Lung (tissue), 11 donors: ENCODE measurements at regions not wholly inside any gene's neighbourhood (a gene's known extent, or its start where the extent isn't known, plus 50 kb on each side); places are given as distances from the start of the nearest gene placed in this dataset.

Source experiments
- ATAC-seq: fragments of 200-7000 bp; cut with Tn5 transposase; one replicate; pipeline ENCODE4 v1.9.1; 2020; ENCODE audit warnings: moderate number of reproducible peaks; ENCODE audit not compliant: insufficient read depth, low FRiP score
- DNase-seq, 3 donors: peaks; one replicate each; pipeline ENCODE4 v3.0.0-alpha.2; 2013 to 2017
- H3K27ac ChIP-seq, 2 donors: one replicate each; pipeline ENCODE4 v1.5.1; 2013; ENCODE audit warnings: mild to moderate bottlenecking in 2 of 2, moderate library complexity in 2 of 2, control low read depth in 1 of 2, inconsistent platforms in 1 of 2, low read depth in 1 of 2, low read length in 1 of 2
- H3K27me3 ChIP-seq, 3 donors: one replicate each; pipeline ENCODE4 v1.5.1; 2013; ENCODE audit warnings: low read length in 2 of 3; ENCODE audit not compliant: control insufficient read depth in 3 of 3, insufficient read depth in 3 of 3
- H3K36me3 ChIP-seq, 4 donors: one replicate each; pipeline ENCODE4 v1.5.1; 2013; ENCODE audit warnings: low read length in 4 of 4, mild to moderate bottlenecking in 1 of 4, moderate library complexity in 1 of 4; ENCODE audit not compliant: control insufficient read depth in 4 of 4, insufficient read depth in 4 of 4
- H3K4me1 ChIP-seq, 5 donors: one replicate each; pipeline ENCODE4 v1.5.1; 2013; ENCODE audit warnings: low read length in 5 of 5, mild to moderate bottlenecking in 2 of 5, moderate library complexity in 1 of 5; ENCODE audit not compliant: control insufficient read depth in 5 of 5, insufficient read depth in 5 of 5
- H3K4me3 ChIP-seq: one replicate; pipeline ENCODE4 v1.5.1; 2013; ENCODE audit warnings: mild to moderate bottlenecking, control low read depth, moderate library complexity
- H3K9ac ChIP-seq, 2 donors: one replicate each; pipeline ENCODE4 v1.5.1; 2013; ENCODE audit warnings: low read length in 2 of 2, control low read depth in 1 of 2; ENCODE audit not compliant: insufficient read depth in 1 of 2
- H3K9me3 ChIP-seq, 4 donors: one replicate each; pipeline ENCODE4 v1.5.1; 2013; ENCODE audit warnings: low read length in 3 of 4, mild to moderate bottlenecking in 1 of 4, moderate library complexity in 1 of 4; ENCODE audit not compliant: control insufficient read depth in 4 of 4, insufficient read depth in 3 of 4
- whole genome bisulfite sequencing, 2 donors: extraction: QIAGEN DNeasy Blood & Tissue Kit; methylation state at CpG; one replicate each; pipeline ENCODE4 v1.1.7; 2013; 5-methylcytosine and 5-hydroxymethylcytosine counted together
- TF ChIP-seq, protein P1 (sequence below): IDR thresholded peaks from 2 replicates; pipeline ENCODE4 v1.5.1; 2012; ENCODE audit warnings: mild to moderate bottlenecking; ENCODE audit errors: control extremely low read depth, extremely low read depth
- donor health status: control.
- donor health status: control.
- donor health status: Bipolar disorder and iron deficiency.
- donor health status: healthy.
- donor health status: DM: yes; HTN: yes; CAD: no.

DNA sequence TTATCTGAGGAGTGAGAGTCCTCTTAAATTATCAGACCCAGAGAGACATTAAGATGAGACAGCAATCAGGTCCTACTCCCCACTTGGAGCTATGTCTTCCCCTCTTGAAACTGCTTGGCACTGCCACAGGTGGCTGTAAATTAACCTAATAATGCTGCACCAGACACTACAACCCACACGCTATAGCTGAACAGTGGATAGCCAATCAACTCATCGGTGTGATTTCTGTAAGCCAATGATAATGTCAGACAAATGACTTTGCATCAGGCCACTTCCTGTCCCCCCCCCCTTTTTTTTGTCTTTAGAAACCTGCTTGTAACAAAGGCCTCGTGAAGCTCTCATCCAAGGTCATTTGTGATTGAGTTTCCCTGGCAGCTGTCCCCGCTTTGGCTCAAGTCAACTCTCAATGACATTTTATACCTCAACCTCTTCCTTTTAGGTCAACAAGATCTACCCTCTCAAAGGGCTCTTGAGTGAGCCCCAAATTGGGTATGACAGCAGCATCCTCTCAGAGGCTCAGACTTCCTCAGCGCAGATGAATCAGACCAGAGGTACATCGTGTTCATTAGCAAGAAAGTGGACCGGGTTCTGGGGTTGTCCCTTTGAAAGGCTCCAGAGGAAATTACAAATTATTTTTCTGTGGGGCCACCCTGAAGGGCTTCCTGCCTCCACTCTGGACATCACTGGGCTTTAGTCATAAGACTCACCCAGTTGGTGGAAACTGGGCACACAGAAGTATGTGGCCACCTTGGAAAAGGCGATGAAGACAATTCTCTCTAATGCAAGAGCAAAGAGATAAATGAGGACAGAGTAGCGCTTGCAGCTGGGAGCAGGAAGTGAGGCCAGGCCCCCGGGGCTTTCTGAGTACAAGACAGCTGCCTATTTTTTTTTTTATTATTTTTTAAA lies 73.6 kb downstream of the COPS8 start:
- peaks cover 0 to 44% (median 8%) of the 10 kb centered on the region in 5 donors for H3K4me1 ChIP-seq
- no peak overlapping the region for H3K27ac ChIP-seq
- WGBS, 2 donors: 71 to 81% methylated on average over 10 of the region's 10 CpGs

DNA sequence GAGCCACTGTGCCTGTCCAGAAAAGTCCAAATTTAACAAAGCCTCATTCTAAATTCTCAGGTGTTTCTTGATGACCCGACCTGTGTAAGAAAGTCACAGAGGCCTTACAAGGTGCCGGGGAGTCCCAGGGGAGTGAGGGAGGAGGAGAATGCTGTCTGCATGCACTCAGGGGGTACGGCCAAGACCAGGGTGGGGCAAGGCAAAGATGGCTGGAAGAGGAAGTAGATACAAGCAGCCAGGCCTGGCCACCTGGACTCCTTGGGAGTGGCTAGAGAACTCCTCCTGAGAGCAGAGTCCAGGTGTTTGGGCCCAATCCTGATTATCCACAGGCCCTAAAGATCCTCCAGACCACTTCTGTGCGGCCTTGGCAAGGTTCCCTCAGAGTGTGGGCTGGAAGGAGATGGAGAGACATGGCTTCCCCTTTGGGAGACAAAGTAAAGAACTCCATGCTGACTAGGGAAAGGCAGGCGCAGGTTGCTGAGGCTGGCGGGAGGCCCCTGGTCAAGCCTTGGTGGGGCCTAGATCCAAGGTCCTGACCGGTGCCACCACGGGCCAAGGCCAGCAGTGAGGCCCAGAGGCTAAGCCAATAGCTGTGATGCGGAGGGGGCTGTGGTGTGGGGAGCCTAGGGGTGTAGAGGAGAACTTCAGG lies 74.7 kb downstream of the COPS8 start:
- H3K27ac ChIP-seq: peak overlapping the region in 1 of 2 donors; percentile 47
- H3K4me1 ChIP-seq: peaks cover 0 to 38% (median 7%) of the 10 kb centered on the region in 5 donors
- H3K9me3 ChIP-seq: no peaks in the 10 kb centered on the region
- TF ChIP-seq, protein P1, sequence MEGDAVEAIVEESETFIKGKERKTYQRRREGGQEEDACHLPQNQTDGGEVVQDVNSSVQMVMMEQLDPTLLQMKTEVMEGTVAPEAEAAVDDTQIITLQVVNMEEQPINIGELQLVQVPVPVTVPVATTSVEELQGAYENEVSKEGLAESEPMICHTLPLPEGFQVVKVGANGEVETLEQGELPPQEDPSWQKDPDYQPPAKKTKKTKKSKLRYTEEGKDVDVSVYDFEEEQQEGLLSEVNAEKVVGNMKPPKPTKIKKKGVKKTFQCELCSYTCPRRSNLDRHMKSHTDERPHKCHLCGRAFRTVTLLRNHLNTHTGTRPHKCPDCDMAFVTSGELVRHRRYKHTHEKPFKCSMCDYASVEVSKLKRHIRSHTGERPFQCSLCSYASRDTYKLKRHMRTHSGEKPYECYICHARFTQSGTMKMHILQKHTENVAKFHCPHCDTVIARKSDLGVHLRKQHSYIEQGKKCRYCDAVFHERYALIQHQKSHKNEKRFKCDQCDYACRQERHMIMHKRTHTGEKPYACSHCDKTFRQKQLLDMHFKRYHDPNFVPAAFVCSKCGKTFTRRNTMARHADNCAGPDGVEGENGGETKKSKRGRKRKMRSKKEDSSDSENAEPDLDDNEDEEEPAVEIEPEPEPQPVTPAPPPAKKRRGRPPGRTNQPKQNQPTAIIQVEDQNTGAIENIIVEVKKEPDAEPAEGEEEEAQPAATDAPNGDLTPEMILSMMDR: no peak
- 94 to 97% methylated on average over 9 of the region's 9 CpGs for WGBS, 2 donors
- no peaks in the 10 kb centered on the region for H3K27me3 ChIP-seq
- no peak for DNase-seq
- H3K4me3 ChIP-seq: no peak overlapping the region
- no peak overlapping the region for H3K9ac ChIP-seq
- no peak for ATAC-seq
- H3K36me3 ChIP-seq: no peaks in the 10 kb centered on the region

More for the DNA sequence above, 73.6 kb downstream of the COPS8 start:
- DNase-seq: no peak
- Histone ChIP-seq H3K36me3 (no peaks in the 10 kb centered on the region), H3K27me3 (no peaks in the 10 kb centered on the region), H3K4me3 (no peak overlapping the region), H3K9me3 (no peaks in the 10 kb centered on the region), H3K9ac (no peak overlapping the region)
- no peak for ATAC-seq
- TF ChIP-seq, protein P1: no peak

DNA sequence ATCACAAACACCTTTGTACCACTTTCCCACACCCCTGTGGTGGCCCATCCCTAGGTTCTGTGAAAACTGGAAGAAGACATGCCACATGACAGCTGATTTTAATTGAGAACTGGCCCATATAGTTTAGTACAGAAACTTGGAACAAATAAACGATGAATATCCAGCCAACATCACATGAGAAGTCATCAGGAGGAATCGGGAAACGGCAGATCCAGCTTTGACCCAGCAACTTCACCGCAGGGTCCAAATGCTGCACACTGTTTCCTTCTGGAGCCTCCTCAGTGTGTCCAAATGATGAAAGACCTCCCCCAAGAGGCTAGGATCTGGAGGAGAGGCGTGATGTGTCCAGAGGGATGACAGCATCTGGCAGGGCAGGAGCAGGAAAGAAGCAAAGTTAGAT lies 75.5 kb downstream of the COPS8 start:
- Histone ChIP-seq H3K4me3 (no peak overlapping the region), H3K27ac (no peak overlapping the region), H3K9me3 (no peaks in the 10 kb centered on the region), H3K4me1 (peaks cover 0 to 30% (median 3%) of the 10 kb centered on the region in 5 donors), H3K27me3 (no peaks in the 10 kb centered on the region), H3K9ac (no peak overlapping the region), H3K36me3 (no peaks in the 10 kb centered on the region)
- DNase-seq (peak in 2 of 3 donors; percentile 37 to 70), ATAC-seq (no peak)
- 80 to 89% methylated on average over 5 of the region's 5 CpGs for WGBS, 2 donors
- TF ChIP-seq, protein P1: no peak
